Activated CD8-positive, alpha-beta memory T cell treated with anti-CD3 and anti-CD28 coated beads for 24 hours (primary cell): ENCODE measurements at regions not wholly inside any gene's neighbourhood (a gene's known extent, or its start where the extent isn't known, plus 50 kb on each side); places are given as distances from the start of the nearest gene placed in this dataset.
A peak's percentile ranks its signal among the peaks of the same experiment; 100 is the strongest.

ENCODE experiments used
- DNase-seq: peaks from one replicate; pipeline ENCODE4 v3.0.0-alpha.2; 2020

DNA sequence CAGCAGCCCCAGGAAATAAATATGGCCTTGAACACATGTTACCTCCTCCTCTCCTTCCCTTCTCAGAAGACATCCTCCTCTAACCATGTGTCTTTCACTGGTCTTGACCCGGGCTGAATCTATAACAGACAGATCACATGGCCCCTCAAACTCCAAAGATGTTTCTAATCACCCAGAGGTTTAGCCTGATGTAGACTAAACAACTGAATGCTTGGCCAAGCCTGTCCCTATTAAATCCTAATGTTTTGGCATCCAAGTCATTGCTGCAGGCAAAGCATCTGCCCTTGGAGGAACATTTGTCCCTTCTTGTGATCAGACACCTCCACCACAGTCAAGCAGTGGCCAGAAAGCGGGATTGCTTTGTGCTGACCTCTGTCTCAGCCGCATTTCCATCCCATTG lies 65.5 kb downstream of the ANKRD60 start:
- no peak for DNase-seq

DNA sequence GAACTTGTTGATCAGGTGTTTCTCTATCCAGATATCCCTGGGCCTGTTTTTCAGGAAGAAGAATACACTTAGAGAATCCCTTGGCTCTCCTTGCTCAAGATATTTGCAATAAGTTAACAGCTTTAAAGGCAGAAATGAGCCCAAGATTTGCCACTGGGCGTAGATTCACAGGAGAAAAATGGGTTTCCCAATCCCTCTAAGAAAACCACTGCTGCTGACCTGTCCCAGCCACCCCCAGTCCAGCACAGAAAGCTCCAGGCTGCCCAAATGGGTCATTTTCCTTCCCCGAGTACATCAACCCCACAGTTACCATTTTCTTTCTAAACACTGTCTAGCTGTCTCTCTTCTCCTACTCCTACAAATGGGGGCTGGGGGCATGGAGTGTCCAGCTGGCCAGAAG lies 67.3 kb downstream of the ANKRD60 start:
- no peak for DNase-seq

DNA sequence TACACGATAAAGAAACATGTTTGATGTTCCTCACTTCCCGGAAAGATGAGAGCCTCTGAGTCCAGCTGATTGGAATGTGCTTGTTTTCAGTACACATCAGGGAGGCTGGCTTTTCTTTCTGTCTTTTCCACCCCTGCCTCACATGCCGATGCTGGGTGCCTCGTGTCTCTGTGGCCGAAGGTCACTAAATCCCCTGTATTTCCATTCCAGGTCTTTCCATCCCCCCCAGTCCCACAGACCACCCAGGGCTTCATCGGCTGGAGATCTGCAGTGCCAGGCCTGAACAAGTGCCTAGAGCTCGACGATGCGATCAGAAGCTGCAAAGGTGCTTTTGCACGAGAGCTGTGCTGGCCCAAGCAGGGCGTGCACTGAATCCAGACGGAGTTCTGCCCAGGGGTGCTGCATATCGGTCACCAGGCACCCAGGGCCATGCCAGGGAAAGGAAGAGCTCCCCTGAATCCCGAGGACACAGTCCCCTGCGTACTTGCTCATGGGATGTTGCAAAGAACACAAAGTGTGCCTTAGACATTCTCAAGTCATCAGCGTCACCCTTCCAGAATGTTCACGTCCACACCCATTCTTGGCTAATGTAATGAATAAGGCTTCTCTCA lies 67.9 kb downstream of the ANKRD60 start:
- DNase-seq = no peak

DNA sequence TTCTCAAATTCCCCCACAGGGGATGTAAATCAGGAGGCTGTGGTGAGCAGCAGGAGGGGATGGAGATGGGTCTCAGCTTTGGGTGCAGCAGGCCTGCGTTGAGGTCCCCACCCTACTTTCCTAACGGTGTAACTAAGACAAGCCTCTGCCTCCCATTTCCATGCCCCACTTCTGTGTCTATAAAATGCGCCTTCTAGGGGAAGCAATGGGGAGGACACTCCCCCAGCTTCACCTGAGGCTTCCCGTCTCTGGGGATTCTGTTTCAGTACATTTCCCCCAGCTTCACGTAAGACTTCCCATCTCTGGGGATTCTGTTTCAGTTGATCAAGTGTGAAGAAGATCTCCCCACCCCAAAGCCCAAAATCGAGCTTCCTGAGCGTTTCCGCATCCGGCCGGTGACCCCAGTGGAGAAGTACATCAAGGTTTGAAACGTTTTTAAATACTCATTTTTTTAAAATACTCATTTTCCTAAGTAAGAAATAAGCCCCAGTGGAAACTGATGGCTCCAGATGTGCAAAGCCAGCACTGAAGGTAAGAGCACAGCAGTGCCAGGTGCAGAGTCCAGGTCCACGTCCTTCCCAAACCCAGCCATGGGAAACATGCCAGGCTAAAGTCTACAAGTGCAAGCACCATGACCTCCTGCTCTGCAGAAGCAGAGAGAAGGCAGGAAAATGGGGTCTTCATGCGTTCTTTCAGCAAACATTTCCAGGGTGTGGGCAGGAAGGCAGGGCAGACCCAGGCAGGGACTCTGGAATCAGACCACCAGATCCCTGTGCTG lies 73.1 kb downstream of the ANKRD60 start:
- no peak for DNase-seq

DNA sequence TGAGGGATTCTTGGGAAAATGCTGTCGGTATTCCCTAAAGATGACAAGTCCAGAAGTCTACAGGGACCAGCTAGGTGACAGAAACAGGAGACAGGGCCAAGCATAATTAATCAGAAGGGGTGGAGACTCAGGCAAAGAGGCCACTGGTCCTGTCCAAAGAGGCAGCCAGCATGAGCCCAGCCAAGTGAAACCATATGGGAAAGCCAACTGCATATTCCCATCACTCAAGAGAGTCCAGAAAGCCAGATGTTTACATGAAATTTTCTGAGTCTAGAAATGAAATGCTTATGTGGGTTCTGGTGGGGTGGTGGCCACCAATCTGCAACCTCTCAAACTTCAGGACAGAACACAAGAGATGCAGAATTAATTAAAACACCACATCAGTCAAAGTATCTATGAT lies 74.3 kb downstream of the ANKRD60 start:
- no peak for DNase-seq

DNA sequence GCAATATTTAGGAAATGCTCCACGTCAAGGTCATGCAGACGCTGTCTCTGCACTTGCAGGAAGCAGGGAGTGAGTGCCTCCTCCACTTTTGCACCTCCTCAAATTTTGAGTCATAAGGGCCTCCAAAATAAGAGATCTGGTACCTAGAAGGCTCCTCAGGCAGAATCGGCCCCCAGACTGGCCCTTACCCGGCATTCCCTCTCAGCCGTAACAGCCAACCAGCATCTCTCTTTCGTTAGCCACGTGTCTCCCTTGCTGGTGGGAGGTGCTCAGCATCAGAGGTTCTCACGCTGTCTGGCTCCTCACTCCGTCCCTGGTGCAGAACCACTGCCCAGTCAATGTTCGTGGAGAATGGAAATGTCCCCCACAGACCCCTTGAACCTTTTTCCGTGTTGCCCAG lies 75.3 kb downstream of the ANKRD60 start:
- no peak for DNase-seq

DNA sequence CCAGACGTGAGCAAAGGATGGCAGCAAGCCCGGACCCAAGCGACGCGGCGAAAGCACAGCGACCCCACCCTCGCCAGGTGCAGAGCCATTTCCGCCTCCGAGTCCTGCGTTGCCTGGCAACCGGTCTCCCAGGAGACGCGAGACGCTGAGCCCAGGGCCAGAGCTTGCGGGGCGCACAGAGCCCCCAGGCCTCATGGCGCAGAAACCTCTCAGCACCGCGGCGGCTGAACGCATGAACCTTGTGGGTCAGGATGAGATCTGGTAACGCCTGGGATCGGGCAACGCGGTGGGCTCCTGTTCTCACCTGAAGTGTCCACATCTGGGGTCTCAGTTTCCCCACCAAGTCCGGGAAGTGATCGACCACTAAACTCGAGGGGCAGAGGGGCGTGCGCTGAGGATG lies 77.7 kb downstream of the ANKRD60 start:
- DNase-seq = no peak

DNA sequence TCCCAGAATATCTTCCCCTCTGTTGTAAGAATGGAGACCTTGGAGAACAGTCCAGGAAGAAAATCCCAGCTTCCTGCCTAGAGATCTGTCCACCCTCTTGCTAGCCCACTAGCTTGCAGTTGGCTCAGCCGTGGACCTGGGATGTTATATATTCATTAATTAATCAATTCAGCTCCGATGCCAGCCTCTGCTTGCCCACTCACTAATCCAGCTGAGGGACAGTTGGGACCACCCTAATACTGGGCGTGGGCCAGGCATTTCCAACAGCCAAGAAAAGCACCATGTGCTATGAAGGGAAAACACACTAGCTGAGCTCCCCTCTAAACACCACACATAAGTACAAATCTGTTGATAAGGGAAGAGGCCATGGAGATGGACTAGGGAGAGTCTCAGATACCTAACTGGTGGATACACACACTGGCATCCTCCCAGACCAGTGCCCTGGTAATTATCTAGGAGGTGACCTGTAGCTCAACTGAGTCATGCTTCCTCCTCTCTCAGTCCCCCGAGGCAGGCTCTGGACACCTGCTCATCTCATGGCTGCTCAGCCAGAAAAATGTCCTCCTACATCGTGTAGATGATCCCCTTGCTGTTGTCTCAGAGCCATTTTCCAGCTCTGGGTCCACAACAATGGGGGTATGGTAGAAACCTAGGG lies 78.9 kb downstream of the ANKRD60 start:
- no peak for DNase-seq

DNA sequence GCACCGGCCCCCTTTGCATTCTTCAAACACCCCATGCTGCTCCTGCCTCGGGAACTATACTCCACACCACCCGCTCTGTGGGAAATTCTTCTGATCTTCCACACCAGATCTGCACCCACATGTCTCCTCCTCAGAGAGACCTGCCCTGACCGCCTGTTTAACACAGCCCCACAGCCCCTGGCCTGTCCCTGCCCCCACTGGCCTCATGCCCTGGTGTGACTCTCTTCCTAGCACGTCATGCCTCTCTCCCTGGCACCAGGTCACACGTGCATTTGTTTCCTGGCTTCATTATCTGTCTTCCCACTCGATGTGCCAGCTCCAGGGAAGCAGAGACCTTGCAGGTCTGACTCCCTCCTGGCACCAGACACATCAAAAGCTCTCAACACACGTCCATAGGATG lies 79.6 kb downstream of the ANKRD60 start:
- no peak for DNase-seq

DNA sequence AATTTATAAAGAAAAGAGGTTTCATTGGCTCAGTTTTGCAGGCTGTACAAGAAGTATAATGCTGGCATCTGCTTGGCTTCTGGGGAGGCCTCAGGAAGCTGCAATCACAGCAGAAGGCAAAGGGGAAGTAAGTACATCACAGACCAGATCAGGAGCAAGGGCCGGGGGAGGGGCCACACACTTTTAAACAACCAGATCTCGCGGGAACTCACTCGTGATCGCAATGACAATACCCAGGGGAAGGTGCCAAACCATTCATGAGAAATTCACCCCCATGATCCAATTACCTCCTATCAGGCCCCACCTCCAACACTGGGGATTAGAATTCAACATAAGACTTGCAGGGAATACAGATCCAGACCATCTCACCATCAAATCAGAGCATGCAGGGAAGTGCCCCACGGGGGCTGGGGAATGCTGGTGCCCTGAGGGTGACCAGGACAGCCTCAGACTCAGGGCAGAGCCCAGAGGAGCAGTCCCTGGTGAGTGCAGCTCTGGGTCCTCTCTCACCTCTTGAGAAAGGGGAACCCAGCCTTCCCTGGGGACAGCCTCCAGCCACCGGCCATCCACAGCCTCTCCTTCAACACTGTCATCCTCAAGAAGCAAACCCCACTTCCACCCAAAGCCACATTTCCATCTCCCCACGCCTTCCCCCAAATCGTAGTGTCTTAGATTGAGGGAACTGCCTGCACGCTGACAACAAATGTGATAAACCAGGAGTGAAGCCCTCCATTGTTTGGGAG lies 80.7 kb downstream of the ANKRD60 start:
- DNase-seq = no peak

DNA sequence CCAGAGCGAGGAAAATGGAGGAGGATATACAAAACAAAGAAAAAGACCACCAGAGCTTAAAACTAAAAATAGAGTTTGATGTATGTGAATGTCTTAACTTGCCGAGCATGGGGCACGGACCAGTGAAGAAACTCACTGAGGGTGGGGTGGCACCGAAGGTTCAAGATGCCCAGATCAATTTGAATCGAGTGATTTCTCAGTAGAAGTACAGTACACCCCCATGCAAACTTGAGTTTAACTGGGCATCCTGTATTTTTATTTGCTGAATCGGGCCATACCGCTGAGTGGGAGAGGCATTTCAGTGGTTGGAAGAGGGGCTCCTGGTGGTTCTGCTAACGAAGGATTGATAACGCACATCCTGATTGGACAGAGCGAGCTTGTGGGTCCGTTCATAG lies 81.7 kb downstream of the ANKRD60 start:
- DNase-seq = no peak

DNA sequence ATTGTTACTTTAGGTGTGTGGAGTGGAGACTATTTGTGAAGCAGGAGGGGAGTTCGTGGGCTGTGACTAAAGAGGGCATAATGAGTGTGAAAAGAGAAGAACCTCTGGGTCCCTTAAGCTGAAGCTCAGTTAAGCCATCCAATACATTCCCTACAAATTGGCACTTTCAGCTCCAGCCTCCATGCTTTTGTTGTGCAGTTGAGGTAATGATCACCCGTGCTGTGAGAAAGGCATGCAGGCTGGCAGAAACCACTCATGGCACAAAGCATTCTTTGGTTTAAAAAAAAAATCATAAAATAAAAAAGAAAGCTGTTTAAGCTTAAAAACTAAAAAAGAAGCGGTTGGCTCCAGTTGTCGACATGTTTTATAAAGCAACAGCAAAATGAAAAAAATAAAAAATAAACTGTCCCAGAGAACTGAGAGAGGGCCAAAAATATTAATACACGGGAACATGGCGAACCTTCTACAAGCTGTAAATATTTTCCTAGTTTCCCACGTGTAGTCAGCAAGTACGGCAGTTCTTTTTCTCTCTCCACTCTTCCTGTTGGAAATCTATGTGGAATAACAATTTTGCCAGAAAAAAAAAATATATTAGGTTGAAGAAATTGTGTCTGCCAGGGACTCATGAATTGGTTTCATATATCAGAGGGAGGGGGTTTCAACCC lies 82.2 kb downstream of the ANKRD60 start:
- no peak for DNase-seq

DNA sequence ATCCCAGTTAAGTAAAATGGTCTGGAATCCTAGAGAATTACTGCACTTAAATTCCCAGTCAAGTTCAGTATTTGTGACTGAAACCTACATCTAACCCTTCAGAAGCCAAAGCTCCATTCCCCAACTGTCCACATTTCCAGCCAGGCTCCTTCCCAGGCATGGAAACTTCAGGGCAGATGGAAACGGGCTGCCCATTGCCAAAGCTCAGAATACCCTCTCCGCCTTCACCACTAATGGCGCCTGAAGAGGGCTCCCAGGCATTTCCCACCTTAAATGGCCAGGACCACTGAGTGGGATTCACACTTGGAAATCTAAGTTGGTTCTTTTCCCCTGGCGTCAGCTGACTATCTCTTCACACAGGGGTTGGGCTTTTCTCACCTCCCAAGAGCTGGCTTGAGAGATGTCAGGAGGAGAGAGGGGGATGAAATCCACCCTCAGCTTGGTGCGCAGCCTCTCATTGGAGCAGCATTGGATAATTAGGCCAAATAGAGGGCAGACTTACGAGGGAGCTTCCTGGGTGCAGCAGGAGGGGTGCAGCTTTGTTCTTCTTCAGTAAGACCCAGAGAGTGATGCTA lies 82.9 kb downstream of the ANKRD60 start:
- DNase-seq = no peak

DNA sequence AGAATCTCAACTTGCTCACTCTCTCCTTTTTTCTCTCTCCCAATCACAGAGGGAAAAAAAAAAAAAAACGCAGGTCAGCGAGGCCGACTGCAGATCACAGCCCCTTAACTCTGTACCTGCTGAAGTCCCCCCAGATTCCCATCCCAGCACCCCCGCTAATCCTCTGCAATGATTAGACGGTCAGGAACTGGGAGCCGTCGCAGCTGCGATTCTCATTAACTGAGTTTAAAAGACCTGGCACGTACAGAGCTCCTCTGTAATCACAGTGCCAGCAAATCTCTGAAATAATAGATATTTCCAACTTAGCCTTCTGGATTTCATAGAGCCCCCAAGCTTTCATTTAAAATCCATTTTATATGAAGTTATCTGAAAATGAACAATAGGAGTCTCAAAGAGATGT lies 84.4 kb downstream of the ANKRD60 start:
- DNase-seq = no peak

DNA sequence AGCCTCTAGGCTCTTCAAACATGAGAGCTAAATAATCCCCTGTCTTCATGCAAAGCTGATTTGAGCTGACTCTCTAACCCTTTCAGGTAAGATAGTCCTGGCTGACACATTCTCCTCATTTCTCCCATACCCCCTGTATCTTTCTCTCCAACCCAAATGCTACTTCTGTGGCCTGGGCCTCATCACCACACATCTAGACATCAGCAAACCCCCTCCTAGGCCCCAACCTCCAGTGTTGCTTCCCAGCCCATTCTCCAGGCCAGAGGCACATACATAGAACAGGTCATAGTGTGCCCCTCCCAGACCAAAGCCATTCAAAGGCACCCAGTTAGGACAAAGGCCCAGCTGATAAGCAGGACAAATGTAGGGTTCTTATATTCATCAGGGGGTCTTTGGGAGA lies 84.9 kb downstream of the ANKRD60 start:
- DNase-seq = no peak

DNA sequence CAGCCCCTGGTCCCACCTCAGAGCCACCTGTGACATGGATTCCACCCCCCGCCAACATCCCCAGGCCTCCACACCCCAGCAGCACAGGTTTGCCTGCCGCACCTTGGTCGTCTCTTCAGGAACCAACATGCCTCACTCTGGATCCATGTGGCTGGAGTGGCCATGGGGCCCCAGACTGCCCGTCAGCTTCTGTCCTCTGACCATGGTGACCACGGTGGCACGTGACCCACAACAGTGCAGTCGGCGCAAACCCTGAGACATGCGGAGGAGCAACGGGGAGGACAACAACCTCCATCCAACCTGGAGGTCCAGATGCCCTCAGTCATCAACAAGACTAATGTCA lies 85.6 kb downstream of the ANKRD60 start:
- DNase-seq = no peak

DNA sequence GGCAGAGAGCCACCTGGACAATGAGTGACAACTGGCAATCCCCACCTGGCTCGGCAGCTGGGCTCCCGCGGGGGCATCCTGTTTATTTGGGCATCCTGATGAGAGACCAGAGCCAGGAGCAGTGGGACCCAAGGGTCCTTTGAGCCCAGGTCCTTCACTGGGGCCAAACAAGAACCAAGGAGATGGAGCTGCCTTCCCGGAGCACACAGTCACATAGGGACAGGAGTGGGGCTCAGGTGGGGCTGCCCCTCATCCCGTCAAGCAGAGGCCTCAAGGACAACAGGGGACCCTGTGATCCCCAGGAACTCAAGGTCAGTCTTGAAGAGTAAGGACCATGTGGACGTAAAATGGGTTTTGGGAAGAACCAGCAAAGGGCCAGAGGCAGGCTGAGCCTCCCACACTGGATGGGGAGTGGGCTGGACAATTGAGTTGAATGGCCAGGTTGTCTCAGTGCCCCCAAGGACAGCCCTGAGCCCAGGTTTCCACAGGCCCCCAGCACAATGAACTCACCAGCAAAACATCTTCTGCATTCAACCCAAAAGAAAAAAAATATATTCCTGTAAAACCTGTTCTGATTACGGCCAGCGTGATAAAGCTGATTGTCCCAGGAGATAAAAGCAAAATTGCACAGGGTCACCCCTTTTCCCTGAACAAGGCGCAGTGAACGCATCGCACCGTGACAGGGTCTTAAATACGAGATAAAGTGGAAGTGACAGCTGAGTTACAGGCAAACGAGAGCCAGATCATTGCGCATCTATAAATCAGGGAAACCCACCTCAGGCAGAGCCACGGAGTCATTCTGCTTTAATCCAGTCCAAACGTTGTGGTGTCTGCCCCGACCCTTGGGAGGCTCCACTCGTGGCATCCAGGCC lies 86.2 kb downstream of the ANKRD60 start:
- peak; percentile 41 for DNase-seq

DNA sequence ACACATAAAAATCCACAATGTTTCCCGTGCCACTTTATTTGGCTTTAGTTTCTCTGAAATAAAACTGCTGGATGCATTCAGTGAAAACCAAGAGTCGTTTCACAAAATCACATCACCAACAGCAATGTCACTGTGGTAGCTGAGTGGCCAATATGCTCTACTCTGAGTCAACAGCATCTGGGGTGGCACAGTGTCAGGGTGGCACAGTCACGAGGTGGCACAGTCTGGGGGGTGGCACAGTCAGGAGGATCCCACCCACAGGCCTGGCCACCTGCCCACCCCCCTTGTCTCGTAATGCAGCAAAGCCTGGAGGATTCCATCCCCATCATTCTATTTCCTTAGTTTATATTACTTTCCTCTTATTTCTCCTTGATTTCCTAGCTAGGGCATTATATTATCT lies 87.0 kb downstream of the ANKRD60 start:
- DNase-seq = no peak

DNA sequence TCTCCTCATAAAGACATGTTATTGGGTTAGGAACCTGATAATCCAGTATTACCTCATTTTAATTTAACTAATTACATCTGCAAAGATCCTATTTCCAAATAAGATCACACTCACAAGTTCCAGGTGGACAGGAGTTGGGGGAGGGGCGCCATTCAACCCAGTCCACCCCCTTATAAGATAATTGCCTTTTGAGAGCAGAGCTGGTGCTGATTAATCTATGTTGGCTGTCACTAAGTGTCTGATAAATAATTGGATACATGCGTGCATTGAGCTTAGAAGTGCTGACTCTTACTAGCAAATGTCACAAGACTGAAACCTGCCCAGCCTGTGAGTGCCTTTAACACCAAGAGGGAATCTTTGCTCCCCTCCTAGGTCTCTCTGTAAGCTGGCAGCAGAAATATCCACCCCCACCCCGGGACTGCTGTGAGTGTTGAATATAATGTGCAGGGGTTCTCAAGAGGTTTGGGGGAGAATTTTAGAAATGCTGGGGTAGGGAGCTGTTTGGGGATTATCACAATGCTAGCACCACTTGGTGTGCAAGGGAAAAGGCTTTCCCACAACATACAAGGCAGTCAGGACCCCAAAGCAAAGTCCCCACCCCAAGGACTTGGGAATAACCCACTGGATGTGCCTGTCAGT lies 87.5 kb downstream of the ANKRD60 start:
- peak; percentile 30 for DNase-seq

DNA sequence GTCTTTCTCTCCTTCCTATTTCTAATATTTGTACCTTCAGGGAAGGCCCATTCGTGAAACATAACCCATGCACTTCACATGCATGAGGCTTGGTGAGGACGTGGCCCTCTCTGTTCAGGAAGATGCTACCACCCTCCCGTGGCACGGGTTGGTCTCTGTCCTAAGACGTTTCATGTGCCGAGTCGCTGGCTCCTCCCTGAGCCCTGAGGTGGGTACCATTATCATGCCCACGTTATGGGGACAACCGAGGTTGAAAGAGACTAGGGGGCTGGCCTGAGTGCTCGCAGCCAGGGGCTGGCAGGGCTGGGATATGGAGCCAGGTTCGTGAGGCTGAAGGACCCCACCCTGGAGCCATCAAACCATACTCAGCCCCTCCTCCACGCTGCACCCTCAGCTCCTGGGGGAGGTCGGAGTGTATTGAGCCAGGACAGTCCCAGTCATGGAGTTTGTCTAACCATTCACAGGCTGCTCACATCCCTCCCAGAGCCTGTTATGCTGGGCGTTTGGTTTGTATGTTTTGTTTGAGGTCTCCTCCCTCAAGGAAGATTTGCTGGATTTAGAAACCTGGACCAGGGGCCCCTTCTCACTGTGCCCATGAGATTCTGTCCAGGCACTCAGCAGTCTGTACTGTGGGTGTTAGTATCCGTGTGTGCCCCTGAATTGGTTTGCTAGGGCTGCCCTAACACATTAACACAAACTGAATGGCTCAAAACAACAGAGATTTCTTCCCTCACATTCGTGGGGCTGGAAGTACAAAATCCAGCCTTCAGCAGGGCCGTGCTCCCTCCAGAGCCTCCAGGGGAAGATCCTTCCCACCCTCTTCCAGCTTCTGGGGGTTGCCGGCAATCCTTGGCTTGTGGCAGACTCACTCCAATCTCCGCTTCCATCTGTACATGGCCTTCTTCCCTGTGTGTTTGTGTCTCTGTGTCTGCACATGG lies 88.3 kb downstream of the ANKRD60 start:
- DNase-seq = no peak
